ENCODE measurements at regions not wholly inside any gene's neighbourhood (a gene's known extent, or its start where the extent isn't known, plus 50 kb on each side); places are given as distances from the start of the nearest gene placed in this dataset.
"Not testable (repeated sequence)": the region's sequence is repeated elsewhere in the genome, so short reads cannot be mapped to it uniquely, and the experiment has no call there.

- TF ChIP-seq, protein P1, sequence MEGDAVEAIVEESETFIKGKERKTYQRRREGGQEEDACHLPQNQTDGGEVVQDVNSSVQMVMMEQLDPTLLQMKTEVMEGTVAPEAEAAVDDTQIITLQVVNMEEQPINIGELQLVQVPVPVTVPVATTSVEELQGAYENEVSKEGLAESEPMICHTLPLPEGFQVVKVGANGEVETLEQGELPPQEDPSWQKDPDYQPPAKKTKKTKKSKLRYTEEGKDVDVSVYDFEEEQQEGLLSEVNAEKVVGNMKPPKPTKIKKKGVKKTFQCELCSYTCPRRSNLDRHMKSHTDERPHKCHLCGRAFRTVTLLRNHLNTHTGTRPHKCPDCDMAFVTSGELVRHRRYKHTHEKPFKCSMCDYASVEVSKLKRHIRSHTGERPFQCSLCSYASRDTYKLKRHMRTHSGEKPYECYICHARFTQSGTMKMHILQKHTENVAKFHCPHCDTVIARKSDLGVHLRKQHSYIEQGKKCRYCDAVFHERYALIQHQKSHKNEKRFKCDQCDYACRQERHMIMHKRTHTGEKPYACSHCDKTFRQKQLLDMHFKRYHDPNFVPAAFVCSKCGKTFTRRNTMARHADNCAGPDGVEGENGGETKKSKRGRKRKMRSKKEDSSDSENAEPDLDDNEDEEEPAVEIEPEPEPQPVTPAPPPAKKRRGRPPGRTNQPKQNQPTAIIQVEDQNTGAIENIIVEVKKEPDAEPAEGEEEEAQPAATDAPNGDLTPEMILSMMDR (IDR thresholded peaks at IDR 0.05; ENCODE audit: low read depth, low read length, missing control alignments) = no peak
- H3K4me3 ChIP-seq (replicated peaks; ENCODE audit: low read depth, low read length) = no peak overlapping the region
- no peak for DNase-seq (ENCODE audit: extremely low read depth, low read depth)
These were observed 65.6 kb upstream of the BMP2K start for GRCh38 chr4:78710536-78710935.

DNA sequence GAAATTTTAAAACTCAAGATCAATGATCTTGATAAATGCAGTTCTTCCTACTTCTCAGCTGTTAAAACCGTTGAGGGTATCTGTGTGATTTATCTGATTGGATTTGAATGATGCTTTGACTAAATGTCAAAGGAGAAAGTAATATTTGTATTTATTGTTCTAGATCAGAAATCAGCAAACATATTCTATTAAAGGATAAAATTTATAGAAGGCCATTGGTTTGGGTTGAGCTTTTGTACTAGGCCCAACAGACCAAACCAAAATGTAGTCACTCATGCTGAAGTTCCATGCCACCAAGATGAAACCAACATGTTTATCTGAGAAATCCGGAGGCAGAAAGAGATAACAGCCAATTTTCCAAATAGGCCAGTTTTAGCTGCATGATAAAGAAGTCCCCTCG is 64.5 kb upstream of the BMP2K start:
- no peak overlapping the region for H3K4me3 ChIP-seq (replicated peaks; ENCODE audit: low read depth, low read length)
- TF ChIP-seq, protein P1 (IDR thresholded peaks at IDR 0.05; ENCODE audit: low read depth, low read length, missing control alignments) = no peak
- no peak for DNase-seq (ENCODE audit: extremely low read depth, low read depth)

GRCh38 chr4:78714598-78714997 is 61.6 kb upstream of the BMP2K start:
- H3K4me3 ChIP-seq (replicated peaks; ENCODE audit: low read depth, low read length); DNase-seq (ENCODE audit: extremely low read depth, low read depth): not testable (repeated sequence)

- not testable (repeated sequence) for DNase-seq (ENCODE audit: extremely low read depth, low read depth)
These were observed 60.8 kb upstream of the BMP2K start for GRCh38 chr4:78715372-78715771.

DNA sequence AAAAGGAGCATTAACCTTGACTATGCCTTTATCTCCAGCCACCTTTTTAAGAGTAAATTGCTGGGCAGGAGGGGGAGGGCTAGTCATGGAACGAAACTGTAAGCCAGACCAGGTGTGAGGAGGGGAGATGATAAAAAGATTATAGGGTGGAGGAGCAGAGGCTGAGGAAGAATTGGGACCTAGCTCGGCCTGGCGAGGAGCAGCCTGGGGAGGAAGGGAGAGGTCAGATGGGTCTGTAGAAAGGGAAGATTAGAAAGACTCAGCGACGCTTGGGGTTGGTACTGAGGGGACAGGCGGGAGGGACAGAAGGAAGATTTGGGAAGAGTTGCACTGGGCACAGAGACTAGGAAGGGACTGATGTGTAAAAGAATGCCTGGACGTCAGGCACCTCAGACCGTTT is 58.4 kb upstream of the BMP2K start:
- DNase-seq (ENCODE audit: extremely low read depth, low read depth) = not testable (repeated sequence)

More at GRCh38 chr4:78715372-78715771, 60.8 kb upstream of the BMP2K start:
- H3K4me3 ChIP-seq (replicated peaks; ENCODE audit: low read depth, low read length) = not testable (repeated sequence)

DNA sequence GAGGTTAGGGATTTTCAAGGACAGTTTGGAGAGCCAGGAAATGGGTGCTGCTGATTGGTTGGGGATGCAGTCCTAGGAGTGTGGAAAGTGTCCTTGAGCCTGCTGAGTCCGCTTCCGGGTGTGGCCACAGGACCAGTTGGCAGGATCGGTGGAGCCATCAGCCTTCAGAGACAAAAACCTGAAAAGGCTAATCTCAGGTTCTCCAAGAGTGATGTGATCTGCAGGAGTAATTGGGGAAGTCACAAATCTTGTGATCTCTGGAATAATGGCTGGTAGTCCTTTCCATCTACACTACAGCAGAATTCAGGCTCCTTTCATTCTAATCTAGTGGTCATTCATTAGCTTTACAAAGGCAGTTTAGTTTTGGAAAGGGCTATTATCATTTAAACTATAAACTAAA is 55.9 kb upstream of the BMP2K start:
- TF ChIP-seq, protein P1 (IDR thresholded peaks at IDR 0.05; ENCODE audit: low read depth, low read length, missing control alignments) = no peak
- DNase-seq (ENCODE audit: extremely low read depth, low read depth) = no peak
- no peak overlapping the region for H3K4me3 ChIP-seq (replicated peaks; ENCODE audit: low read depth, low read length)

More for the DNA sequence above, 58.4 kb upstream of the BMP2K start:
- not testable (repeated sequence) for H3K4me3 ChIP-seq (replicated peaks; ENCODE audit: low read depth, low read length)

- TF ChIP-seq, protein P1 (IDR thresholded peaks at IDR 0.05; ENCODE audit: low read depth, low read length, missing control alignments) = no peak
- no peak for DNase-seq (ENCODE audit: extremely low read depth, low read depth)
- H3K4me3 ChIP-seq (replicated peaks; ENCODE audit: low read depth, low read length) = no peak overlapping the region
These were observed 55.0 kb upstream of the BMP2K start for GRCh38 chr4:78720994-78721677.

GRCh38 chr4:78721747-78722146 is 54.4 kb upstream of the BMP2K start:
- no peak overlapping the region for H3K4me3 ChIP-seq (replicated peaks; ENCODE audit: low read depth, low read length)
- TF ChIP-seq, protein P1 (IDR thresholded peaks at IDR 0.05; ENCODE audit: low read depth, low read length, missing control alignments) = no peak
- DNase-seq (ENCODE audit: extremely low read depth, low read depth) = no peak
